ENCODE measurements at regions not wholly inside any gene's neighbourhood (a gene's known extent, or its start where the extent isn't known, plus 50 kb on each side); places are given as distances from the start of the nearest gene placed in this dataset.

GRCh38 chr17:71432378-71433315 is 688.2 kb upstream of the SOX9 start:
- TF ChIP-seq, protein P1, sequence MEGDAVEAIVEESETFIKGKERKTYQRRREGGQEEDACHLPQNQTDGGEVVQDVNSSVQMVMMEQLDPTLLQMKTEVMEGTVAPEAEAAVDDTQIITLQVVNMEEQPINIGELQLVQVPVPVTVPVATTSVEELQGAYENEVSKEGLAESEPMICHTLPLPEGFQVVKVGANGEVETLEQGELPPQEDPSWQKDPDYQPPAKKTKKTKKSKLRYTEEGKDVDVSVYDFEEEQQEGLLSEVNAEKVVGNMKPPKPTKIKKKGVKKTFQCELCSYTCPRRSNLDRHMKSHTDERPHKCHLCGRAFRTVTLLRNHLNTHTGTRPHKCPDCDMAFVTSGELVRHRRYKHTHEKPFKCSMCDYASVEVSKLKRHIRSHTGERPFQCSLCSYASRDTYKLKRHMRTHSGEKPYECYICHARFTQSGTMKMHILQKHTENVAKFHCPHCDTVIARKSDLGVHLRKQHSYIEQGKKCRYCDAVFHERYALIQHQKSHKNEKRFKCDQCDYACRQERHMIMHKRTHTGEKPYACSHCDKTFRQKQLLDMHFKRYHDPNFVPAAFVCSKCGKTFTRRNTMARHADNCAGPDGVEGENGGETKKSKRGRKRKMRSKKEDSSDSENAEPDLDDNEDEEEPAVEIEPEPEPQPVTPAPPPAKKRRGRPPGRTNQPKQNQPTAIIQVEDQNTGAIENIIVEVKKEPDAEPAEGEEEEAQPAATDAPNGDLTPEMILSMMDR (IDR thresholded peaks at IDR 0.05): no peak
- TF ChIP-seq POLR2A (IDR thresholded peaks at IDR 0.05): no peak

Data from uterus (tissue), 2 donors.